Ovary (tissue), 7 donors: ENCODE measurements at regions not wholly inside any gene's neighbourhood (a gene's known extent, or its start where the extent isn't known, plus 50 kb on each side); places are given as distances from the start of the nearest gene placed in this dataset.
"Not testable (repeated sequence)": the region's sequence is repeated elsewhere in the genome, so short reads cannot be mapped to it uniquely, and the experiment has no call there.

Experiments
- DNase-seq, 5 donors: peaks; one replicate each; pipeline ENCODE4 v3.0.0-alpha.2; 2019 to 2020
- H3K27ac ChIP-seq, 2 donors: fragments of 200-600 bp; one replicate each; pipeline versions ENCODE4 v1.5.1 to v1.8.0; 2019 to 2022
- H3K27me3 ChIP-seq: fragments of 200-600 bp; one replicate; pipeline ENCODE4 v1.8.0; 2022
- H3K36me3 ChIP-seq: fragments of 200-600 bp; sonication (generic); one replicate; pipeline ENCODE4 v1.5.1; 2019
- H3K4me1 ChIP-seq: one replicate; pipeline ENCODE4 v1.8.1; 2013; ENCODE audit warnings: mild to moderate bottlenecking, moderate library complexity; ENCODE audit not compliant: insufficient read depth
- H3K4me3 ChIP-seq: fragments of 200-600 bp; sonication (generic); one replicate; pipeline ENCODE4 v1.5.1; 2017
- H3K9me3 ChIP-seq, 2 donors: fragments of 200-600 bp in 1 of 2; sonication (generic) in 1 of 2; one replicate each; pipeline versions ENCODE4 v1.5.1 to v1.8.1; 2013 to 2019; ENCODE audit warnings: mild to moderate bottlenecking in 1 of 2, moderate library complexity in 1 of 2
- CTCF ChIP-seq, 3 donors: fragments of 450-650 bp in 2 of 3; fragments of 200-600 bp in 1 of 3; IDR thresholded peaks; one replicate each; pipeline versions ENCODE4 v1.5.1 to v1.8.0; 2016 to 2022; ENCODE audit warnings: antibody characterized with exemption in 3 of 3, mild to moderate bottlenecking in 1 of 3
- EP300 ChIP-seq: sonication (generic); formaldehyde crosslinking; IDR thresholded peaks from one replicate; pipeline ENCODE4 v1.6.1; 2017; ENCODE audit warnings: antibody characterized with exemption
- POLR2A ChIP-seq: fragments of 450-650 bp; IDR thresholded peaks from one replicate; pipeline ENCODE4 v1.6.1; 2017; ENCODE audit warnings: antibody characterized with exemption, mild to moderate bottlenecking, moderate library complexity
- WGBS, 3 donors: extraction: QIAGEN DNeasy Blood & Tissue Kit in 1 of 3; methylation state at CpG; one replicate each; pipeline versions ENCODE4 v1.1.5 to v1.1.7; 2013 to 2017; 5-methylcytosine and 5-hydroxymethylcytosine counted together
- intact Hi-C, 4 donors: fragments of 100-400 bp; cut with DNase I; formaldehyde crosslinking; loops; one replicate each; pipeline versions ENCODE4 v1.11.0 to v1.15.1; 2022 to 2023
- donor health status: DM: no; HTN: no; CAD: no; lungs with moderate emphysema.
- donor health status: DM: no; HTN: no; CAD: no.
- donor health status: Bipolar disorder and iron deficiency.
- donor health status: DM: no; HTN: no; CAD: no.
- donor health status: DM: yes; HTN: yes; CAD: no.

- WGBS, 3 donors: 61 to 70% (median 67%) methylated on average over 2 of the region's 2 CpGs
- Histone ChIP-seq H3K27me3 (no peaks in the 10 kb centered on the region), H3K4me1 (no peaks in the 10 kb centered on the region), H3K27ac (no peak overlapping the region), H3K36me3 (no peaks in the 10 kb centered on the region), H3K4me3 (no peak overlapping the region), H3K9me3 (no peaks in the 10 kb centered on the region)
- TF ChIP-seq POLR2A (no peak), EP300 (no peak), CTCF (IDR thresholded peaks at IDR 0.05) (no peak)
- DNase-seq: no peak
- intact Hi-C loops: no loop called here
Measured at GRCh38 chrX:88202149-88202548, 544.9 kb upstream of the CPXCR1 start.

GRCh38 chrX:88244066-88244465 lies 503.0 kb upstream of the CPXCR1 start:
- no peak for DNase-seq
- 39 to 54% (median 50%) methylated on average over 1 of the region's 1 CpG for WGBS, 3 donors
- no peaks in the 10 kb centered on the region for H3K36me3 ChIP-seq
- no peaks in the 10 kb centered on the region for H3K27me3 ChIP-seq
- no peak overlapping the region for H3K27ac ChIP-seq
- no peak overlapping the region for H3K4me3 ChIP-seq
- no peaks in the 10 kb centered on the region for H3K9me3 ChIP-seq
- H3K4me1 ChIP-seq: no peaks in the 10 kb centered on the region
- TF ChIP-seq POLR2A (no peak), CTCF (IDR thresholded peaks at IDR 0.05) (no peak), EP300 (no peak)
- intact Hi-C loops: no loop called here

GRCh38 chrX:88284844-88285243 lies 462.2 kb upstream of the CPXCR1 start:
- 67 to 83% (median 83%) methylated on average over 1 of the region's 1 CpG for WGBS, 3 donors
- TF ChIP-seq POLR2A: no peak
- TF ChIP-seq EP300: no peak
- no peak for TF ChIP-seq CTCF (IDR thresholded peaks at IDR 0.05)
- H3K36me3 ChIP-seq: no peaks in the 10 kb centered on the region
- intact Hi-C loops: no loop called here
- no peaks in the 10 kb centered on the region for H3K27me3 ChIP-seq
- H3K27ac ChIP-seq: no peak overlapping the region
- no peak for DNase-seq
- no peaks in the 10 kb centered on the region for H3K9me3 ChIP-seq
- H3K4me1 ChIP-seq: no peaks in the 10 kb centered on the region
- H3K4me3 ChIP-seq: no peak overlapping the region

GRCh38 chrX:88313972-88314371 lies 433.1 kb upstream of the CPXCR1 start:
- H3K9me3 ChIP-seq, H3K27me3 ChIP-seq, H3K27ac ChIP-seq, H3K4me1 ChIP-seq, H3K36me3 ChIP-seq, intact Hi-C loops, DNase-seq, H3K4me3 ChIP-seq: not testable (repeated sequence)
- WGBS, 3 donors: 85 to 87% (median 86%) methylated on average over 2 of the region's 2 CpGs

- intact Hi-C loops: no loop called here
- Histone ChIP-seq H3K27ac (no peak overlapping the region), H3K4me3 (no peak overlapping the region), H3K4me1 (no peaks in the 10 kb centered on the region), H3K9me3 (no peaks in the 10 kb centered on the region), H3K27me3 (no peaks in the 10 kb centered on the region), H3K36me3 (no peaks in the 10 kb centered on the region)
- TF ChIP-seq EP300 (no peak), CTCF (IDR thresholded peaks at IDR 0.05) (no peak), POLR2A (no peak)
- DNase-seq: no peak
- 73 to 75% (median 75%) methylated on average over 1 of the region's 1 CpG for WGBS, 3 donors
Measured at GRCh38 chrX:88325634-88326033, 421.4 kb upstream of the CPXCR1 start.
